Stimulated activated CD8-positive, alpha-beta memory T cell treated with anti-CD3 and anti-CD28 coated beads, Interleukin-12 subunit alpha, Interleukin-12 subunit beta, amount 100 ng/mL, for 24 hours (primary cell): ENCODE measurements at regions not wholly inside any gene's neighbourhood (a gene's known extent, or its start where the extent isn't known, plus 50 kb on each side); places are given as distances from the start of the nearest gene placed in this dataset.

ENCODE experiments used
- DNase-seq: peaks from one replicate; pipeline ENCODE4 v3.0.0-alpha.2; 2020; ENCODE audit errors: extremely low read depth

GRCh38 chr13:80131204-80131603, 209.7 kb downstream of the SPRY2 start:
- DNase-seq: no peak

DNA sequence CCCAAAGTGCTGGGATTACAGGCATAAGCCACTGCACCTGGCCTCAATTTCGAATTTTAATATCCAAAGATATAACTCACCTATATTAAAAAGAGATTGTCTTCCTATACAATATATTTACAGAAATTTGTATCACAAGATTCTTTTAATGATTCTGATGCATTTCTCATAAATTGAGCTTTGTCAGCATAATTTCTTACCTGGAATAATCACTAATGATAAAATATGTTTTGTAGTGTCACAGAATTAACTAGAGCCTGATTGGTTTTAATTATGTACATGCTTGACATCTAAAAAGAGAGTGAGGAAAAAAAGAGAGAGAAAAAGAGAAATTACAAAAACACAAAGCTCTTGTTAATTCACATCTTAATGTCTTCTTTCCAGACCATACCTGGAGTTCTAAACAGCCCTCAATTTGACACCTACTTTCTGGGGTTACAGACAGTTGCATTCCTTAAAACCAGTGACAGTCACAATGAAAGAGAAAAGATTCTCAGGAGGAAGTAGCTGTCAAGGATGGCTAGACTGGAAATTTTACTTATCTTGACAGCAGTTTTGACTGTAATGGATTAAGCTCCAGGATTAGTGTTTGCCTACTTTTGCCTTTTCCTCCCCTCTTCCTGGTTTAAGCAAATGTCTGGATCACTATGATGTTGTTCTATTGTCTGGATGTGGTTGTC, 214.4 kb downstream of the SPRY2 start:
- no peak for DNase-seq

DNA sequence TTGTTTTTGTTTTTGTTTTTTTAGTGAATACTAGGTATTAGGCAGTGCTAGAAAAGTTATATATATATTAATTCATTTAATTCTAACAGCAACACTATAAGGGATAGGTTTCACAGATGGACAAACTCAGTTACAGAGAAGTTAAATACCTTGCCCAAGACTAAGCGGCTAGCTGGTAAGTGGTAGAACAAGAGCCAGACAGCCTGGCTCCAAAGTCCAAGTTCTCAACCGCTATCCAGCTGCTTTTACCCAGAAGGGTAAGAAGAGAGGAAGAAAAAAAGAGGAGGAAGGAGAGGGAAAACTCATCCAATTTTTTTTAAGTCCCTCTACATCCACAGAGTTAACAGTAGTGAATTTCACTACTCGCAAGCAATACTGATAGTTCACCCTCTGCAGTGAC, 217.0 kb downstream of the SPRY2 start:
- no peak for DNase-seq

GRCh38 chr13:80121038-80121437, 219.9 kb downstream of the SPRY2 start:
- no peak for DNase-seq

- no peak for DNase-seq
Observed at GRCh38 chr13:80118506-80118905, 222.4 kb downstream of the SPRY2 start.

DNA sequence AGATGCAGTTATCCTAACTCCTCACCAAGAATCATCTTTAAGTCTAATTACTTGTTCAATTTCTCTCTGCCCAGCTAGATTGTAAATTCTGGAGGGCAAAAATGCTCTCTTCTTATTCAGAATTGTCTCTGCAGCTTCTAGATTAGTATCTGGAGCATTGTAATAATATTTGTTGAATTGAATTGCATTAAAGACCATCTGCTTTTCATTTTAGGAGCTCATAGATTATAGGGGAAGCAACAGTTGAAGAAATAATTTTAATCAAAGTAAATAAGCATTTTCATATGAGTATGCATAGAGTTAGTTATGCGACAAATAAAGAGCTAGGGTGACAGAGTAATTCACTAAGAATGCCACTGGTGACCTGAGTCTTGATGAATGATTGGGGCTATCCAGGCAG, 222.8 kb downstream of the SPRY2 start:
- DNase-seq: no peak

DNA sequence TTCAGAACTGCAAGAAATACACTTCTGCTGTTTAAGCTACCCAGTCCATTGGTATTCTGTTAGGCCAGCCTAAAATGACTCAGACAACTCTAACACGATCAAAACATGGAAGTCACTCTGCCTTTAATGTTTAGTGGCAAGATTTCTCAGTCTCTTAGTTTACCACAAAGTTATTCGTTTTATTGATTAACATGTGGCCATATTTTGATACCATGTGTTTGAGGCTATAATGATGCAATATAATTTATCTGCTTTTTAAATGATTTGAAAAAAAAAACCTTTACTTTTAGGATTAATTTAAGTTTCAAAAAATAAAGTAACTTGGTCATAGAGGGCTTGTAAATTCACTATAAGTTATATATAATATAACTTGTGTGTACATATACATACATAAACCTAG, 223.4 kb downstream of the SPRY2 start:
- no peak for DNase-seq

GRCh38 chr13:80116107-80116506, 224.8 kb downstream of the SPRY2 start:
- no peak for DNase-seq

DNA sequence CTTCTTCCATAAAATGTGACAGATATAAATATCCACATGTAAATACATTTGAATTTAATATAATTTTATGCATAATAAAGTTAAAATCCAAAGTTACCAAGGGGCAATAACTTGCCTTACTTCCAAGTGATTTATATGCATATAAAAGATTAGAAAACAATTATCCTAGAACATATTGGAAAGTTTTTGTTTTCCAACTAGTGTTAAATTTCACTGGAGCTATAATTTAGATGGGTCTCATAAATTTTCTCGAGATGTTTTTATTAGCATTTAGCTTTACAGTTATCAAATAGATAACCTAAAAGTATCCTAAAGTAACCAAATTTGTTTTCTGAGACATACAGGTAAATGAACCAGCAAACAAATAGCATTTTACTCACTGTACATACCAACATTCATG, 225.3 kb downstream of the SPRY2 start:
- DNase-seq: no peak

DNA sequence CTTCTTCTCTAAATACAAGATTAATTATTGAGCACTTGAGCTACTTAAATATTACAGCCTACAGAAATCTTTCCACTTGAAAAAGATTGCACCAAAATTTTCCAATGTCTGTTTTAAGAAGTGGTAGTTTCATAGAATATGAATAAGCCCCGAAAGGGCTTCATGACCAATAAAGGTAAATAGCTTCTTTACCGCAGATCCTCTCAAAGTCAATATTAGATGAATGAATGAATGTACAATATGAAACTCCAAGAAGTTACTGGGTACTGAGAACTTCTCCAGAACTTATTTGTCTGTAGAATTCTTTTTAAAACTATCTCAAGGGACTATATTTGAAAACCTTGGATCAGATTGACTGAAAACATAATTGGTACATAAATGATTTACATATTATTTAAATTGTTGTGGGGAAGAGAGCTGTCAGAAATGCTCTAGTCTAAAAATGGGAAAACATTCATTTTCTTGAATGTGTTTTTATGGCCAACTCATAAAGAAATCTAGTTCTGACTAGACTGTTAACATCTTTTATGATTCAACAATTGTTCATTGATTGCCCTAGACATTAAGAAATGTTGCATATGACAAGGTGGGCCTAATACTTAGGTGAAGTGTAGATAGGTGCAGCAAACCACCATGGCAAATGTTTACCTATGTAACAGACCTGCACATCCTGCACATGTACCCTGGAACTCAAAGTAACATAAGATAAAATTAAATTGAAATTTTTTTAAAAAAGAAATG, 227.0 kb downstream of the SPRY2 start:
- no peak for DNase-seq

DNA sequence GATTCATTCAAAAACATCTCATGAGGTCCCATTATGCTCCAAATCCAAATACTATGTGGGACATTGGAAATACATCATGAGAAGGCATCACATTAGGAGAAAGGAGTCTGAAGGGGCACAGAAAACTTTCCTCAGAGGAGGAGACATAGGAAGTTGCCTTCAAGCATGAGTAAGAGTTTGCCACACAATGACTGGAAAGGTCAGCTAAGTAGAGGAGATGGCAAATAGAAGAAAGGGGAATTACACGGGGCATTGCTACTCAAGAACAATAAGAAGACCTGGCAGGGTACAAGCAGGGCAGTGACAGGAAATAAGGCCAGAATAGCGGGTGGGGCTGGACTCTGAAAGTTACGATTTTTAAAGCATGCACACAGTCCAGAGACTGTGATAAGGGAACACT, 231.6 kb downstream of the SPRY2 start:
- DNase-seq: no peak

DNA sequence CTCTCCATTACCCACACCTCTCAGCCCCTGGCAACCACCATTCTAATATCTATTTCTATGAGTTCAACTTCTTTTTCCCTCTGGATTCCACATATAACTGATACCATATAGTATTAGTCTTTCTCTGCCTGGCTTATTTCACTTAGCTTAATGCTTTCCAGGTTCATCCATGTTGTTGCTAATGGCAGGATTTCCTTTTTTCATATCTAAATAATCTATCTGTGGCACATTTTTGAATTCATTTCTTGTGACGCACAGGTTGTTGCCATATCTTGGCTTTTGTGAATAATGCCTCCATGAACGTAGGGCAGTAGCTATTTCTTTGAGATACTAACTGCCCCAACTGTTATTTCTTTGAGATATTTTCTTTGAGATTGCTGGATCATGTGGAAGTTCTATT, 235.6 kb downstream of the SPRY2 start:
- no peak for DNase-seq

DNA sequence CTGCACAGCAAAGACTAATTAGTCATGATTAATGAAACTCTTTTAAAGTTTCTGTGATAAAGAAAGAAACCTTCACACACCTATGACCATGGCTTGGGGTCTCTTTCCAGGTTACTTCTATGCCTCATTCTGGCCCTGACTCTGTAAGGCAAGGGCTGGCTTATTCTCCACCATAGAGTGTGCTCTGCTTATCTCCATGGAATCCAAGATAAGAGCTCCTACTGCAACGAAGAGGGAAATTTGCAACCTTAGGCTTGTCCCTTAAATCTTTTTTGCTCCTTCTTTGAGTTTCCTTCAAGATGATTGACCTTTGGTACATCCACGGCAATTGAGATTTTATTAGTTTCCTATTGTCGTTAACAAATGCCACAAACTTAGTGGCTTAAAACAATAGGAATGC, 239.9 kb downstream of the SPRY2 start:
- no peak for DNase-seq

GRCh38 chr13:80100636-80101035, 240.3 kb downstream of the SPRY2 start:
- DNase-seq: no peak

DNA sequence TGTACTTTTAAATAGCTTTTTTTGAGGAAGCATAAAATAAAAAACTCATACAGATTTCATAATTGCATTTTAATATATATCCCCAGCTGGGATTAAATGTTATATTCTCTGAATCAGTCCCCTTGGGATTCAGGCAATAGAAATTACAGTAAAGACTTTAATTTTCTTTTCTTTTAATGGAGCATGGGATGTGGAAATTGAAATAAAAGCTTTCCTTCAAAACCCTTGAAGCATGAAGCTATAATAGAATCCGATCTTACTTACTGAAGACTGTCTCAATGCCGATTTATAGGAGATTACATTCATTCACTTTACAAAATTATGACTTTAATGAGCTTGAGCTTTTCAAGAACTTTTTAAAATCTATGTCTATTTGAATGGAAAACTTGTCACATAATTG, 243.4 kb downstream of the SPRY2 start:
- DNase-seq: no peak

GRCh38 chr13:80096383-80096782, 244.5 kb downstream of the SPRY2 start:
- no peak for DNase-seq

GRCh38 chr13:80094526-80094925, 246.4 kb downstream of the SPRY2 start:
- no peak for DNase-seq

DNA sequence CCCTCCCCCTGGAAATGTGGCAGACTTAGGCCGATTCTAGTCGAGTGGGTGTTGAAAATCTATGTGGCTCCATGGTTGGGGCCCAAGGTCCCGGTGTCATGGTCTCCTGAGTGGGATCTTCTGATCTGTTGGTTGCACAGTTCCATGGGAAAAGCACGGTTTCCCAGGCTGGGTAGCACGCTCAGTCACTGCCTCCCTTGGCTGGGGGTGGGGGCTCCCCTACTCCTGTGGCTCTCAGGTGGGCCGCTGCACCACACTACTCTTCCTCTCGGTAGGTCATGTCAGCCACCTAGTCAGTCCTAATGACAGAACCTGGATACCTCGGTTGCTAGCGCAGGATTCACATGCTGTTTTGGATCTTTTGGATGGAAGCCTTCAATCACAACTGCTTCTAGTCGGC, 247.0 kb downstream of the SPRY2 start:
- DNase-seq: no peak

DNA sequence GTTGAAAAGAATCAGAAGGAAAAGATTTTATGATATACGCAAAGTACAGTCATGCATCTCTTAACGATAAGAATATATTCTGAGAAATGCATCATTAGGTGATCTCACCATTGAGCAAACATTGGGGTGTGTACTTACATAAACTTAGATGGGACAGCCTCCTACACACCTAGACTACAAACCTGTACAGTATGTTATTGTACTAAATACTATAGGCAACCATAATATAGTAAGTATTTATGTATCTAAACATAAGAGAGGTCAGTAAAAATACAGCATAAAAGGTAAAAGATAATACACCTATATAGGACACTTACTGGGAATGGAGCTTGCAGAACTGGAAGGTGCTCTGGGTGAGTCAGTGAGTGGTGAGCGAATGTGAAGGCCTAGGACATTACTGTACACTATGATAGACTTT, 254.6 kb downstream of the SPRY2 start:
- DNase-seq: no peak

GRCh38 chr13:80083853-80084676, 256.9 kb downstream of the SPRY2 start:
- DNase-seq: no peak

DNA sequence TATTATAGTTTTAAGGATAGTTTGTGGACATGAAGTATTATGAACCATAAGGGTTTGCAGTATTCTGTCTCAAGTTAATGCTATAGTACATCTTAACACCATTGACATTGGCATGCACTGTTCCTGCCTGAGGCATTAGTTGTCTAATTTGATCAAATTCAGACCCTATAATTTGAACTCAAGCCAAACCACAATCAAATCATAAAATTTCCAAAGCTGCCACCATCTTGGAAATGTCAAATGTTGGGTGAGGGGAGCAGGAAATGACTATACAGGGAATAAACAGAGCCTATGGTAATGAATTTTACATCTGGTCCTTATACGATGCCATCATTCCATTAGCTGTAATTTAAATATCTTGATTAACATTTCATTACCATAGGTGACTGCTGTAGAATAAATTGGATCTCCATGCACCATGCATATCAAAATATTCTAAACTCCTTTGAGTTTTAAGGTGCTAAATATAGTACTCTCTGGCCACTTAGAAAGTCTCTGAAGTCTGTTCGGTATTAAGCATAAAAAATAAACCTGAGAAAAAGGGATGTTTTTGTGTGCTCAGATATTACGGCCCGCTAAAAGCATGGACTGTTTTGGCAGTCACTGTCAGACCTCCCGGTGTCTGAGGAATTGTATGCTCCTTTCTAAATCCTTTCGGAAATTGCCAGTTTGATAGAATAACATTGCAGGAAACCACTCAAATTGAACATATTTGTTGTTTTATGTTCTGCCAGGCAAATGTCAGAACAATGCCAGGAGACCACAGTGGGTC, 257.7 kb downstream of the SPRY2 start:
- no peak for DNase-seq
